Activated naive CD4-positive, alpha-beta T cell treated with Interleukin-2 at 50 U/mL for 16 hours (primary cell): ENCODE measurements at regions not wholly inside any gene's neighbourhood (a gene's known extent, or its start where the extent isn't known, plus 50 kb on each side); places are given as distances from the start of the nearest gene placed in this dataset.

Source experiments
- DNase-seq: peaks from one replicate; pipeline ENCODE4 v3.0.0-alpha.2; 2020

- DNase-seq = no peak
Measured at GRCh38 chr3:23748398-23749110, 57.2 kb upstream of the UBE2E1 start.

- no peak for DNase-seq
Measured at GRCh38 chr3:23749609-23750008, 56.1 kb upstream of the UBE2E1 start.

- no peak for DNase-seq
Measured at GRCh38 chr3:23750573-23751210, 55.1 kb upstream of the UBE2E1 start.

- DNase-seq = no peak
Measured at GRCh38 chr3:23751212-23751723, 54.5 kb upstream of the UBE2E1 start.

GRCh38 chr3:23752126-23752525 is 53.6 kb upstream of the UBE2E1 start:
- DNase-seq = no peak

GRCh38 chr3:23754215-23754614 is 51.5 kb upstream of the UBE2E1 start:
- DNase-seq = no peak
